C4-2B (cell line): ENCODE measurements at regions not wholly inside any gene's neighbourhood (a gene's known extent, or its start where the extent isn't known, plus 50 kb on each side); places are given as distances from the start of the nearest gene placed in this dataset.
"Not testable (repeated sequence)": the region's sequence is repeated elsewhere in the genome, so short reads cannot be mapped to it uniquely, and the experiment has no call there.

Experiments
- CTCF ChIP-seq: fragments of 450-650 bp; conservative IDR thresholded peaks from 2 replicates; pipeline ENCODE4 v1.5.1; 2017; ENCODE audit warnings: mild to moderate bottlenecking
- ZFX ChIP-seq: fragments of 450-650 bp; IDR thresholded peaks from 2 replicates; pipeline ENCODE4 v1.6.1; 2017

GRCh38 chr22:23472376-23472775 lies 107.7 kb downstream of the IGLL1 start:
- TF ChIP-seq CTCF, ZFX: not testable (repeated sequence)
